ENCODE measurements at regions not wholly inside any gene's neighbourhood (a gene's known extent, or its start where the extent isn't known, plus 50 kb on each side); places are given as distances from the start of the nearest gene placed in this dataset.

GRCh38 chr16:5296176-5296575 lies 198.6 kb upstream of the EEF2KMT start:
- TF ChIP-seq REST (IDR thresholded peaks at IDR 0.05; ENCODE audit: insufficient read depth in 1 of 2, low read depth in 2 of 2, low read length in 2 of 2) (no peak), POLR2AphosphoS5 (IDR thresholded peaks at IDR 0.05; ENCODE audit: low read depth, low read length) (no peak), TAF1 (IDR thresholded peaks at IDR 0.05; ENCODE audit: borderline replicate concordance, insufficient read depth, low read length) (no peak), SIN3A (IDR thresholded peaks at IDR 0.05; ENCODE audit: borderline replicate concordance, insufficient read depth, low read length) (no peak)
